ENCODE measurements at regions not wholly inside any gene's neighbourhood (a gene's known extent, or its start where the extent isn't known, plus 50 kb on each side); places are given as distances from the start of the nearest gene placed in this dataset.

DNA sequence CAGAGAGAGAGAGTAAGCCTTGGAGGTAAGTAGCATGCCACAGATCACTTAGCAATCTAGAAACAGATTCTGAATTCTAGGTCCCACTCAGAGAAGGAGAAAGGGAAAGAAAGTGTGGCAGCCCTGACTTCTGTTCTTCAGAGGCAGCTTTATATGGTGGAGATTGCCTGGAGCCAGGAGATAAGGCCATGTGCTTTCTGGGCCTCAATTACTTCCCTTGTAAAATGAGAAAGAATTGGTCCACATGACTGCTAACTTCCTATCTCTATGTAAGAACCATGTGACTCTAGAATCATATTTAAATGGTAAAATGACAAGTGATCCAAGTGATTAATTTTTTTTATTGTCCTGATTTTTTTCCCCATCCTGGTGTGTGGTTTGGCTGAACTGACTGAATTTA lies 64.1 kb downstream of the HHEX start (continued):
- TF ChIP-seq, protein P1, sequence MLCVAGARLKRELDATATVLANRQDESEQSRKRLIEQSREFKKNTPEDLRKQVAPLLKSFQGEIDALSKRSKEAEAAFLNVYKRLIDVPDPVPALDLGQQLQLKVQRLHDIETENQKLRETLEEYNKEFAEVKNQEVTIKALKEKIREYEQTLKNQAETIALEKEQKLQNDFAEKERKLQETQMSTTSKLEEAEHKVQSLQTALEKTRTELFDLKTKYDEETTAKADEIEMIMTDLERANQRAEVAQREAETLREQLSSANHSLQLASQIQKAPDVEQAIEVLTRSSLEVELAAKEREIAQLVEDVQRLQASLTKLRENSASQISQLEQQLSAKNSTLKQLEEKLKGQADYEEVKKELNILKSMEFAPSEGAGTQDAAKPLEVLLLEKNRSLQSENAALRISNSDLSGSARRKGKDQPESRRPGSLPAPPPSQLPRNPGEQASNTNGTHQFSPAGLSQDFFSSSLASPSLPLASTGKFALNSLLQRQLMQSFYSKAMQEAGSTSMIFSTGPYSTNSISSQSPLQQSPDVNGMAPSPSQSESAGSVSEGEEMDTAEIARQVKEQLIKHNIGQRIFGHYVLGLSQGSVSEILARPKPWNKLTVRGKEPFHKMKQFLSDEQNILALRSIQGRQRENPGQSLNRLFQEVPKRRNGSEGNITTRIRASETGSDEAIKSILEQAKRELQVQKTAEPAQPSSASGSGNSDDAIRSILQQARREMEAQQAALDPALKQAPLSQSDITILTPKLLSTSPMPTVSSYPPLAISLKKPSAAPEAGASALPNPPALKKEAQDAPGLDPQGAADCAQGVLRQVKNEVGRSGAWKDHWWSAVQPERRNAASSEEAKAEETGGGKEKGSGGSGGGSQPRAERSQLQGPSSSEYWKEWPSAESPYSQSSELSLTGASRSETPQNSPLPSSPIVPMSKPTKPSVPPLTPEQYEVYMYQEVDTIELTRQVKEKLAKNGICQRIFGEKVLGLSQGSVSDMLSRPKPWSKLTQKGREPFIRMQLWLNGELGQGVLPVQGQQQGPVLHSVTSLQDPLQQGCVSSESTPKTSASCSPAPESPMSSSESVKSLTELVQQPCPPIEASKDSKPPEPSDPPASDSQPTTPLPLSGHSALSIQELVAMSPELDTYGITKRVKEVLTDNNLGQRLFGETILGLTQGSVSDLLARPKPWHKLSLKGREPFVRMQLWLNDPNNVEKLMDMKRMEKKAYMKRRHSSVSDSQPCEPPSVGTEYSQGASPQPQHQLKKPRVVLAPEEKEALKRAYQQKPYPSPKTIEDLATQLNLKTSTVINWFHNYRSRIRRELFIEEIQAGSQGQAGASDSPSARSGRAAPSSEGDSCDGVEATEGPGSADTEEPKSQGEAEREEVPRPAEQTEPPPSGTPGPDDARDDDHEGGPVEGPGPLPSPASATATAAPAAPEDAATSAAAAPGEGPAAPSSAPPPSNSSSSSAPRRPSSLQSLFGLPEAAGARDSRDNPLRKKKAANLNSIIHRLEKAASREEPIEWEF (CRISPR knock-in tag; IDR thresholded peaks at IDR 0.05): no peak
- TF ChIP-seq FOXA1 (IDR thresholded peaks at IDR 0.05; ENCODE audit: borderline replicate concordance): no peak
- TF ChIP-seq, protein P2, sequence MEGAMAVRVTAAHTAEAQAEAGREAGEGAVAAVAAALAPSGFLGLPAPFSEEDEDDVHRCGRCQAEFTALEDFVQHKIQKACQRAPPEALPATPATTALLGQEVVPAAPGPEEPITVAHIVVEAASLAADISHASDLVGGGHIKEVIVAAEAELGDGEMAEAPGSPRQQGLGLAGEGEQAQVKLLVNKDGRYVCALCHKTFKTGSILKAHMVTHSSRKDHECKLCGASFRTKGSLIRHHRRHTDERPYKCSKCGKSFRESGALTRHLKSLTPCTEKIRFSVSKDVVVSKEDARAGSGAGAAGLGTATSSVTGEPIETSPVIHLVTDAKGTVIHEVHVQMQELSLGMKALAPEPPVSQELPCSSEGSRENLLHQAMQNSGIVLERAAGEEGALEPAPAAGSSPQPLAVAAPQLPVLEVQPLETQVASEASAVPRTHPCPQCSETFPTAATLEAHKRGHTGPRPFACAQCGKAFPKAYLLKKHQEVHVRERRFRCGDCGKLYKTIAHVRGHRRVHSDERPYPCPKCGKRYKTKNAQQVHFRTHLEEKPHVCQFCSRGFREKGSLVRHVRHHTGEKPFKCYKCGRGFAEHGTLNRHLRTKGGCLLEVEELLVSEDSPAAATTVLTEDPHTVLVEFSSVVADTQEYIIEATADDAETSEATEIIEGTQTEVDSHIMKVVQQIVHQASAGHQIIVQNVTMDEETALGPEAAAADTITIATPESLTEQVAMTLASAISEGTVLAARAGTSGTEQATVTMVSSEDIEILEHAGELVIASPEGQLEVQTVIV (CRISPR knock-in tag; IDR thresholded peaks at IDR 0.05; ENCODE audit: borderline replicate concordance): no peak
- TF ChIP-seq NFXL1 (CRISPR knock-in tag; IDR thresholded peaks at IDR 0.05): no peak
- TF ChIP-seq SUPT5H (IDR thresholded peaks at IDR 0.05): no peak
- TF ChIP-seq, protein P3, sequence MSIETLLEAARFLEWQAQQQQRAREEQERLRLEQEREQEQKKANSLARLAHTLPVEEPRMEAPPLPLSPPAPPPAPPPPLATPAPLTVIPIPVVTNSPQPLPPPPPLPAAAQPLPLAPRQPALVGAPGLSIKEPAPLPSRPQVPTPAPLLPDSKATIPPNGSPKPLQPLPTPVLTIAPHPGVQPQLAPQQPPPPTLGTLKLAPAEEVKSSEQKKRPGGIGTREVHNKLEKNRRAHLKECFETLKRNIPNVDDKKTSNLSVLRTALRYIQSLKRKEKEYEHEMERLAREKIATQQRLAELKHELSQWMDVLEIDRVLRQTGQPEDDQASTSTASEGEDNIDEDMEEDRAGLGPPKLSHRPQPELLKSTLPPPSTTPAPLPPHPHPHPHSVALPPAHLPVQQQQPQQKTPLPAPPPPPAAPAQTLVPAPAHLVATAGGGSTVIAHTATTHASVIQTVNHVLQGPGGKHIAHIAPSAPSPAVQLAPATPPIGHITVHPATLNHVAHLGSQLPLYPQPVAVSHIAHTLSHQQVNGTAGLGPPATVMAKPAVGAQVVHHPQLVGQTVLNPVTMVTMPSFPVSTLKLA (conservative IDR thresholded peaks at IDR 0.05): peak; percentile 47 to 71
- TF ChIP-seq, protein P4, sequence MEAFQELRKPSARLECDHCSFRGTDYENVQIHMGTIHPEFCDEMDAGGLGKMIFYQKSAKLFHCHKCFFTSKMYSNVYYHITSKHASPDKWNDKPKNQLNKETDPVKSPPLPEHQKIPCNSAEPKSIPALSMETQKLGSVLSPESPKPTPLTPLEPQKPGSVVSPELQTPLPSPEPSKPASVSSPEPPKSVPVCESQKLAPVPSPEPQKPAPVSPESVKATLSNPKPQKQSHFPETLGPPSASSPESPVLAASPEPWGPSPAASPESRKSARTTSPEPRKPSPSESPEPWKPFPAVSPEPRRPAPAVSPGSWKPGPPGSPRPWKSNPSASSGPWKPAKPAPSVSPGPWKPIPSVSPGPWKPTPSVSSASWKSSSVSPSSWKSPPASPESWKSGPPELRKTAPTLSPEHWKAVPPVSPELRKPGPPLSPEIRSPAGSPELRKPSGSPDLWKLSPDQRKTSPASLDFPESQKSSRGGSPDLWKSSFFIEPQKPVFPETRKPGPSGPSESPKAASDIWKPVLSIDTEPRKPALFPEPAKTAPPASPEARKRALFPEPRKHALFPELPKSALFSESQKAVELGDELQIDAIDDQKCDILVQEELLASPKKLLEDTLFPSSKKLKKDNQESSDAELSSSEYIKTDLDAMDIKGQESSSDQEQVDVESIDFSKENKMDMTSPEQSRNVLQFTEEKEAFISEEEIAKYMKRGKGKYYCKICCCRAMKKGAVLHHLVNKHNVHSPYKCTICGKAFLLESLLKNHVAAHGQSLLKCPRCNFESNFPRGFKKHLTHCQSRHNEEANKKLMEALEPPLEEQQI (IDR thresholded peaks at IDR 0.05): no peak
- 0 out of 2 replicates have a peak, but pooled peaks have one; percentile 24 for TF ChIP-seq ZNF668 (CRISPR knock-in tag; IDR thresholded peaks at IDR 0.05)
- no peak for TF ChIP-seq HNRNPK (IDR thresholded peaks at IDR 0.05; ENCODE audit: low read depth, low read length, poor library complexity, severe bottlenecking)
- TF ChIP-seq ARNT (IDR thresholded peaks at IDR 0.05): no peak
- TF ChIP-seq ZNF253 (CRISPR knock-in tag; conservative IDR thresholded peaks at IDR 0.05): no peak
- peak; percentile 64 for TF ChIP-seq EP300 (IDR thresholded peaks at IDR 0.05; ENCODE audit: low read length)
- TF ChIP-seq RBM22 (IDR thresholded peaks at IDR 0.05; ENCODE audit: low read depth, low read length, poor library complexity, severe bottlenecking): no peak
- TF ChIP-seq, protein P5, sequence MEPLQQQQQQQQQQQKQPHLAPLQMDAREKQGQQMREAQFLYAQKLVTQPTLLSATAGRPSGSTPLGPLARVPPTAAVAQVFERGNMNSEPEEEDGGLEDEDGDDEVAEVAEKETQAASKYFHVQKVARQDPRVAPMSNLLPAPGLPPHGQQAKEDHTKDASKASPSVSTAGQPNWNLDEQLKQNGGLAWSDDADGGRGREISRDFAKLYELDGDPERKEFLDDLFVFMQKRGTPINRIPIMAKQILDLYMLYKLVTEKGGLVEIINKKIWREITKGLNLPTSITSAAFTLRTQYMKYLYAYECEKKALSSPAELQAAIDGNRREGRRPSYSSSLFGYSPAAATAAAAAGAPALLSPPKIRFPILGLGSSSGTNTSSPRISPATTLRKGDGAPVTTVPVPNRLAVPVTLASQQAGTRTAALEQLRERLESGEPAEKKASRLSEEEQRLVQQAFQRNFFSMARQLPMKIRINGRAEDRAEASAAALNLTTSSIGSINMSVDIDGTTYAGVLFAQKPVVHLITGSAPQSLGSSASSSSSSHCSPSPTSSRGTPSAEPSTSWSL (CRISPR knock-in tag; IDR thresholded peaks at IDR 0.05; ENCODE audit: borderline replicate concordance): no peak
- TF ChIP-seq ATF7 (IDR thresholded peaks at IDR 0.05): no peak

Data from K562 (cell line).